NCI-H524 (cell line): ENCODE measurements at regions not wholly inside any gene's neighbourhood (a gene's known extent, or its start where the extent isn't known, plus 50 kb on each side); places are given as distances from the start of the nearest gene placed in this dataset.
A peak's percentile ranks its signal among the peaks of the same experiment; 100 is the strongest.
"Not testable (repeated sequence)": the region's sequence is repeated elsewhere in the genome, so short reads cannot be mapped to it uniquely, and the experiment has no call there.

ENCODE experiments used
- DNase-seq, 2 experiments: peaks; one replicate each; lab custom pipeline; 2025; lab: John Stamatoyannopoulos, UW

- not testable (repeated sequence) for DNase-seq
These were observed 206.9 kb downstream of the NPIPB11 start for GRCh38 chr16:29199626-29200025.

GRCh38 chr16:29198731-29199521, 207.6 kb downstream of the NPIPB11 start:
- DNase-seq = no peak

DNA sequence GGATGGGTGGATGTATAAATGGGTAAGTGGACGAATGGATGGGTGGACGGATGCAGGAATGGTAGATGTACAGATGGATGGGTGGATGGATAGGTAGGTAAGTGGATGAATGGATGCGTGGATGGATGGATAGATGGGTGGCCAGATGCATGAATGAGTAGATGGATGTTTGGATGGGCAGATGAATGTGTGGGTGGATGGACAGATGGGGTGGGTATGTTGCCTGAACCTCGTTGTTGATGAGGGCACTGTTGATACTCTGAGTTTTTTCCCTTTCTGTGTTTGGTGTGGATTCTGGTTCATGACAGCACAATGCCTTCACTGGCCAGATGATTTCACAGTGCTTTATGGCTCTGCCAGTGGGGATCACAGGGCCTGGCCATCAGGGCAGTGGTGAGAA, 208.3 kb downstream of the NPIPB11 start:
- DNase-seq = no peak

- not testable (repeated sequence) for DNase-seq
These were observed 208.9 kb downstream of the NPIPB11 start for GRCh38 chr16:29197494-29198100.

GRCh38 chr16:29196746-29197145, 209.8 kb downstream of the NPIPB11 start:
- not testable (repeated sequence) for DNase-seq

DNA sequence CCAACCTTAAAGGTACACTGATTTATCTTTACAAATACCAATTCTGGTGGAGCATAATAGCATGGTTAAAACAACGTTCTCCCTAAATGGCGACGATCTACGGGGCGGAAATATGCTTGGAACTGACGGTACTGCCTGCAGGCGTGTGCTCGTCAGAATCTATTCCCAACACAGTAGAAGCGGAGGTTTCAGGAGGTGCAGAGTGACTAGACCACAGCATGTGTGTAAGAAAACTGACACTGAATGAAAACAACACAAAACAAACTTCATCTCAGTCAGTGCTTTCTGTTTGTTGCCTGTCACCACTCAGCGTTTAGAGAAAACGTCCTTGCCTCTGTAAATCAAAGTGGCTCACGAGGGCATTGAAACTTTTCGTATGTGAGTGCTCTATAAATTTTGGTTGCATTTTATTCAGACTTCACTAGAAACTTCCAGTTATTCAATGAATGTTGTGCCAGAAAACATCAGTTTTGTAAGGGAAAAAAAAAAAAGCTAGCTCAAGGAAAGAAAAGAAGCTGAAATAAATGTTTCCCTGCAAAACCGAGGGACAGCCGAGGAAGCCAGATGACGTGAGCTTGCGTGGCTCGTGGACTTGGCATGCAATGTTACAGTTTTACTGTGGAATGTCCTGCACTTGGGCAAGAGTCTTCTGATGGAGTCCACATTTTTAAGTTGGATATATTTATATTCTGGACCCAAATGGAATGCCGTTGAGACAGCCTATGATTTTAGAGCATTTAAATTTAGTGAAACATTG, 210.4 kb downstream of the LAT start:
- not testable (repeated sequence) for DNase-seq

DNA sequence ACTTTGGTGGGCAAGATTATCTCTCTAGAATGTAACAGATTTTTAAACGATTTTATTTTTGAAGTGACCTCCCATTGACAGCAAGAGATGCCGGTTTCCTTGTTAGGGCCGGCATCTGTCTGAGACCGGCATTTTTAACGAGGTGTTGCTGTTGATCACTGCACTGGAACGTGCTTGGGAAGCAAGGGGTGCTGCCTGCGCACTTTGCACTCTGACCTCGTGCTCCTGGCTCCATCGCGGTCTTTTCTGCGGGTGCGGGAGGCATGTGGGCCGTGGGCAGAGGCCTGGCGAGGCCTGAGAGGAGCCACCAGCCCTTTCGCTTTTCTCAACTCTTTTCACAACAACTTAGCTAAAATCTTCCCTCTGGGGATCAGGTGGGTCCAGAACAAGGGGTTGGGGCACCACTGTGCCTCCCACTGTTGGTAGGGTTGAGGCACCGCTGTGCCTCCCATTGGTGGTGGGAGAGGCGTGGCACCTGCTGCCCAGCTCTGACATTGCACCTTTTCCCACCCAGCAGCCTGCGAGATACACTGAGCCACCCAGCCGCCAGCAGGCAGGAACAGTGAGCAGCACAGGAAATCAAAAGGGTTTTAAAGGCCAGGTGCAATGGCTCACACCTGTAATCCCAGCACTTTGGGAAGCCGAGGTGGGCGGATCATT, 209.5 kb downstream of the LAT start:
- DNase-seq = not testable (repeated sequence)

DNA sequence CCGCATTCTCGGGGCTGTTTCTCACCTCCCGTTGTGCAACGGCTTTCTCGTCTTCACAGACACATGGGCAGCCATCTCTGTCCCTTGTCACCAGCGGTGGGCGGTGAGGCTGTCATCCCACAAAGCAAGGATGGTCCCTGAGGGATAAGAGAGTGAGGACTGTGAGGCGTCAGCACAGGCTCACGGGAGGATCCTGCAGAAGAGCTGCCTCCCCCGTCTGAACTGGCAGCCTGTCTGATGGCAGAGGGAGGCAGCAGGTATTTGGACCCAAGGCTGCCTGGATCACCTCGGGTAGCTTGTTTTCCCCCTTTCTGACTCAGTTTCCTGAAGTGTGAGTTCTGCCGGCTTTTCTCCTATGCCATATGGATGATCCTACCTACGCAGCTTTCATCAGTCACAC, 208.8 kb downstream of the LAT start:
- DNase-seq = not testable (repeated sequence)

- not testable (repeated sequence) for DNase-seq
These were observed 208.4 kb downstream of the LAT start for GRCh38 chr16:29193248-29193574.

DNA sequence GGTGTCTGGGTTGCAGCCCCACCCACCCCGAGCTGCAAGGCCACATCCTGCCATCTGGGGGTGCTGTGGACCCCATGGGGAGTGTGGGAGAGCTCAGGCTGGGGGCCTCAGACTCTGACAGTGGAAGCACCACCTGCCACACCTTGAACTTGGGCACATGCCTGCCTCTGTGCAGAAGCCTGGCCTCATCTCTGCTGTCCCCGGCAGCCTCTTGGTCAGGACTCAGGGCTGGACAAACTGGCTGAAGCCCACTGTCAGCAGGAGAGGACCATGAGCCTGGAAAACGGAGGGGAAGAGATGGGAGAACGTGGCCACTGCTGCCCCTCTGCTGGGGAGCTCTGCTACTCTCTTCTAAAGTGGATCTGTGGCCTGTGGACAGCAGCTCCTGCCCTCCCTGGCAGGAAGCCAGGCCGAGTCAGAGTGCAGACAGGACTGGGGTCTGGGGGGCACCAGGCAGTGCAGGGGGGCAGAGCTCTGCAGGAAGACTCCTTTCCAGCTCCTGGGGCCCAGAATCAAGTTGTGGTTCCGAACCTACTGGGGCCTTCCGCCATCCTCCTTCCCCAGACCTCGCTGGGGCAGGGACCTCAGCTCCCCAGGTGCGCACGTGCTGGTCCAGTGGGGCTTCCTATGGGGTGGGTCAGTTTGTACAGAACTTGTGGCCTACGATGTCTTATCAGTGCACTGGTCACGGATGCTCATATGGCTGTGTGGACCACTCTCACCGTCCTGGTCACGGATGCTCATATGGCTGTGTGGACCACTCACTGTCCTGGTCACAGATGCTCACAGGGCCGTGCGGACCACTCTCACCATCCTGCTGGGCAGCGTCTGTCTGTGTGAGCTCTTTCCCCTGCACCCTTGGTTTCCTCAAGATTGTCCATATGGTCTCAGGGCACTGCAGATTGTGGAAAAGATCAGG, 207.7 kb downstream of the LAT start:
- DNase-seq = peak in 1 of 2 experiments; percentile 9

DNA sequence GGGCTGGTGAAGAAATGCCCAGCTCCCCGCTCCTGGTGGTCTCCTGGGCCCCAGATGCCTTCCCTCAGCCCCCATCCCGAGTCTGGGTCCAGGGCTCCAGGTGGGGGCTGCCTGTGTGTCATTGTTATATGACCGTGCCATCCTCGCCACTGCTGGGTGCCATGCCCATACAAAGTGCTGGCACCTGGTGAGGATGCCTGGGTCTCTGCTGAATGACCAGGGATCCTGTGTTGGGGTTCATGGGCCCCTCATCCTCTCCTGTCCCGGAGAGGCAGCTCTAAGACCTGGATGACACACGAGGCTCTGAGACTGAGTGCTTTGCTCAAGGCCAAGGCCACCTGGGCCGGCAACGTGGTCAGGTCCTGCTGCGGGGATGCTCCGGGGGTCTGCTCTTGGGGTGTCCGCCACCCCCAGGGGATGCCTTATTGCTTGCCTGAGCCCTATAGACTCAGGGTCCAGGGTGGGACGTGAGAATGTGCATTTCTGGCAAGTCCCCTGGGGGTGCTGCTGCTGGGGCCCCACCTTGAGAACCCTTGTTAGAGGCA, 206.9 kb downstream of the LAT start:
- not testable (repeated sequence) for DNase-seq

DNA sequence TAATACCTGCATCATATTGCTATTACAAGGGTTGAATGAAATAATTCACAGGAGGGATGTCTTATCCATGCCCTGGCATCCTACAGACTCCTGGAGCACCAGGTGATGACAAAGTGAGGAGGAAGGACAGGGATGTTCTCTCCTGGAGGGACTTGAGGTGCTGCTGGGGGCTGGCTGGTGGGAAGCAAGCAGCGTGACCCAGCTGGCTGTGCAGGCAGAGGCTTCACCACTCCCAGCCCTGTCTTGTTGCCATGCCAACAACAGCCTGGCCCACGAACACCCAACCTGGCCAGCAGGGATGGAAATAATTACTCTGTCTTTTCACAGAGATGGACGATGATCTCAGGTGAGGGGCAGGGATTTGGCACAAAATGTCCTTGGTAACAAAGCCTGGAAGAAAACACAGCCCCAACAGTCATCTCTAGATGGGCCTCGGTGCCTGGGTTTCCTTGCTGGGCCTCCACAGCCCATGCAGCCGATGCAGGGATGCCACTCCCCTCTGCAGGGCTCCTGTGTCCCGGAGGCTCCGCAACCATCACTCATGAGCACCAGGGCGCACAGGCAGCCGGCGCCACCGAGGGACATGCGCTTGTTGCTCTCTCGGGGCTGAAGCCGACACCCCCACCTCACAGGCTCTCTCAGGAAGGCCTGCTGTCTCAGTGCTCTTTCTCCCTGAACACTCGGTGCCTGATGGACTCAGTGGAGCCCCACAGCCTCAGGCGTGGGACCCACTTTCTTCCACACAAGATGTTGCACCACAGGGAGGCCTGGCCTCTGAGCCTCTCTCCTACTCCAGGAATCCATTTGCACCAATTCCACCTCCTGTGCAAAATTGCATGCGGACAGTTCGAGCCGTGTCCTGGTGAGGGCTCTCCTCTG, 205.9 kb downstream of the LAT start:
- DNase-seq = peak in 1 of 2 experiments; percentile 44

DNA sequence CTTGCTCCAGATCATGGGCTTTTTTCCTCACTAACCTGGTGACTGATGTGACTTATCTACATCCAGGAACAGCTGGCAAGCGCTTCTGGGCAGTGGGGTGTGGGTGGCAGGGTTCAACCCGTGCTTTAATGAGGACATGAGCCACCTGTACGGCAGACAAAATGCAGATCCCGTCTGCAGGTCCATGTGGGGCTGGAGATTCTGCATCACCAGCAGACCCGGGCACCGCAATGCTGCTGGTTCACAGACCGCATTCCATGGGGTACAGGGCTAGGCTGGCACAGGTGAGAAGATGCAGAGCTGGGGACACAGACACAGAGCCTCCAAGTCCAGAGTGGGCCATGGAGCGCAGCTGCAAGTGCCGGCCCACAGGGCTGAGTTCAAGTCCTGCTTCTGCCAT, 204.0 kb downstream of the LAT start:
- not testable (repeated sequence) for DNase-seq

- DNase-seq = not testable (repeated sequence)
These were observed 201.7 kb downstream of the LAT start for GRCh38 chr16:29186306-29187220.

DNA sequence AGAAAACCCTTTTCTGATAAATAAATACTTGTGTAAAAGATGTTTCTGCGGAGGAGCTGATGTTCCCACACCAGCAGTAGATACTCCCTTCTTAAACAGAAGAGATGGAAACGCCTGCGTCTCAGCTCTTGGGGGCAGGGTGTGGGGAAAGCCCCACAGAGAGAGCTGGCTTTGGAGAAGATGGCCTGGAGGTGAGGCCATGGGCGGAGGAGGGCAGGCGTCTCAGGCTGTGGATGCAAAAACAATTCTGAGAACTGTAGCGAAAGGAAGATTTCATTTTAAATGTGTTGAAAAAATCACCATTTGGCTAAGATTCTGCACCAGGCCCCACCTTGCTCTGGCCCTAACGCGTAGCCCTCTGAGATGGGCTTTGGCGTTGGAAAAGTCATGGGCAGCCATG, 201.0 kb downstream of the LAT start:
- DNase-seq = not testable (repeated sequence)

- not testable (repeated sequence) for DNase-seq
These were observed 200.0 kb downstream of the LAT start for GRCh38 chr16:29184738-29185438.

DNA sequence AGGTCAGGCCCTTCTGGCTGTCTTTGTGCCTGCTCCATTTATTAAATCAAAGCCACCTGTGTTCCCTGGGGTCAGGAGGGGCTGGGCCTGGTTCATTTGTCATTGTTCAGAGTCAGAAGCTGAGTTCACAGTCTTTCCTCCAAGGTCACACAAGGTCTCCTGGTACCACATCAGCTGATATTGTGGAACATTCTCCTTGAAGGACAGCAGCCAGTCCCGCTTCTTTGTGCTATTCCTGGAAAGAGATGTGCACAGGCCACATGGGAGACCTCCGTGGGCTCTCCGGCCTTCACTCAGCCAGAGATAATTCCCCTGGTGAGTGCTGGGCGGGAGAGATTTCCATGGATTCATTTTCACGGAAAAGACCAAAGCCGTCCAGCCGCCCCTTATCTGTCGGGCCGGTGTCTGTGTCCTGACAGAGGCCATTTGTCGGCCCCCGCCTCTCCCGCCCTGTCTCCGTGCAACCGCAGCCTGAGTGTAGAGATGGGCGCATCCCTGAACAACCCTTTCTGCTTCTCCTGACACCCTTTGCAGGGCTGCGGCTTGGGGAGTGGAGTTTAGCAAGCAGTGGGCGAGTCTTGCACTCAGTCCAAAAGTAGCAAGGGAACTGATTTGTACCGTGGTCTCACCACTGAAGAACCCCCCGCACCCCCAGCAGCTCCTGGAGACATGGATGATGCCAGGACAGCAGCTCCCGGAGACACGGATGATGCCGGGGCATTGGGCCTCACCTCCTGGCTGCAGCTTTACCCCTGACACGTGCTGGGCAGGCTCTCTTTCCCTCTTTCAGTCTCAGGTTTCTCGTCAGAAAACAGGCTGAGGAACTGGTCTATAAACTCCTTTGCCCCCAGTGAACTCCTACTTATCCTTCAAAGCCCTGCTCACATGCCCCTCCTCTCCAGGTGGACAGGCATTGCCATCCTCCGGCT, 198.4 kb downstream of the LAT start:
- not testable (repeated sequence) for DNase-seq
